NCI-H1105 (cell line): ENCODE measurements at regions not wholly inside any gene's neighbourhood (a gene's known extent, or its start where the extent isn't known, plus 50 kb on each side); places are given as distances from the start of the nearest gene placed in this dataset.

Experiments
- DNase-seq: peaks from one replicate; lab custom pipeline; 2025; lab: John Stamatoyannopoulos, UW

DNA sequence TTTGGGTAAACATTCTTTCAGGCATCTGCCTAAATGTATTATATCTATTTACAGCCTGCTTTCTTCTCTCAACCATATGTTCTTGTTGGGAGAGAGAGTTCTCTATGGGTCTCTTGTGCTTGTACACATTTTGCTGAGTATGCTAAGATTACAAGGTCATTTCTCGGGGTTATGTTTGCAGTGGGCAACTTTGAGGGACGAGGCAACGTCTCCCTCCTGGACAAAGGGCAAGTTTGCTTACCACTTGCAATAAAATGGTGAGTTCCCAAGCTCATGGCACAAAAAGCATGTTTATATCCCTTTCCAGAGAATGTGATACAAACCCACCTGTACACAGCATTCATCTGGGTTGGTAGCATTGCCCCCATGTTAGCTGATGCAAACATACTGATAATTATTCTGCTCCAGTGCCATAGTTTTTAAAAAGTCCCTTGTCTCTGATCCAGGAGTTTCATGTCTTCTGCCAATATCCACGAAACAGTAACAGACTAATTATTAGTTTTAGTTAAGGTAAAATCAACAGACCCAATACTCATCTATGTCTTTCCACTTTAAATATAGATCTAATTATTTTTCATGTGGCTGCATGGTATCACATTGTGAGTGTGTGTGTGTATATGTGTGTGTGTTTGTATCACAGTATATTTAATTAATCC is 84.2 kb upstream of the MAPK4 start:
- no peak for DNase-seq

DNA sequence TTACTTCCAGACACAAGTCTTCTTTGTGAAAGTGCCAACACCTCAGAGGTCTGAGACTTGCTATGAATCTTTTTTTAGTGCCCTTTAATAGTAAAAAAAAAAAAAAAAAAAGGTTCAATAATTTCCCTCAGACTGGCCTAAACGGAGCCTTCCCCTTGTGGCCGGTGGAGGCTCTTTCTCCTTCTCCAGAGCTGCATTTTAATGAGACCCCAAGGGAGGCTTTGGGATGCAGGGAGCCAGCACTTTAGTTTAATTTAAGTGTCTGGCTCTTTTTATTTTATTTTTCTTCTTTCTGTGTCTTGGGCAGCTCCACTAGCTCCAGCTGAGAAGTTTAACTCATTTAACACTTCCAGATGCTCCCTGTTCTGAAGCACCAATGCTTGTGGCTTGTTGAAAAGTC is 67.8 kb upstream of the MAPK4 start:
- DNase-seq, result no peak

DNA sequence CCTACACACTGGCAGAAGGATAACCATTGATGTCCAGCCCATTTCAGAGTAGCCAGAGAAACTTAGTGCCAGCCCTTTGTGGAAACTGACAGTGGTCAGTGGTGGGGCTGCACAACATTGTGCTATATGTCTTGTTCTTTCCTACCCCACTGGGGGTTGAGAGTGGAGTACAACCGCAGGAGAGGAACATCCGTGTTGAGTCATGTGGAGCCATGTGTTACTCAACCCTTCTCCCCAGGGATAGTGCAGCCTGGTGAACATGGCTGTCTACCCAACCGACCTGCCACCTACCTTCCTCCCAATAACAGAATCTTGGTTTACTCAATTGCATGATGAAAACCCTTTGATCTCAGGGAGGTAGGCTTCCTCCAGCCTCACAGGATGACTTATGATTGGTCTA is 65.3 kb upstream of the MAPK4 start:
- no peak for DNase-seq

DNA sequence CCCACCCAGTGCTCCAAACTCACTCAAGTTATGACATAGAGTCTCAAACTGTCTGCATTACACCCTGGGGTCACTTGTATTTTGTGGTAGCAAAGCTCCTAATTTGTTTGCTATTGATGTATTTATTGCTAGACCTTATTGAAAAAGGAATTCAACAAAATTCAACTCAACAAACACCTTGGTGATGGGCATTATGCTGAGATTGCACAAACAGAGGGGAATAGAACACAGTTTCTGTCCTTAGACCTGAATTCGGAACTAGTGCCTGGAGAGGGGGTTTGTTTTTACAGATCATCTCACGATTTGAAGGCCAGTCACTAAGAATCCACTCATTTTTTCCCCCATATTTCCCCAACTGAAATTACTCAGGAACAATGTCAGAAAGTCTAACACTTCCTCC is 53.5 kb upstream of the MAPK4 start:
- DNase-seq, result no peak

DNA sequence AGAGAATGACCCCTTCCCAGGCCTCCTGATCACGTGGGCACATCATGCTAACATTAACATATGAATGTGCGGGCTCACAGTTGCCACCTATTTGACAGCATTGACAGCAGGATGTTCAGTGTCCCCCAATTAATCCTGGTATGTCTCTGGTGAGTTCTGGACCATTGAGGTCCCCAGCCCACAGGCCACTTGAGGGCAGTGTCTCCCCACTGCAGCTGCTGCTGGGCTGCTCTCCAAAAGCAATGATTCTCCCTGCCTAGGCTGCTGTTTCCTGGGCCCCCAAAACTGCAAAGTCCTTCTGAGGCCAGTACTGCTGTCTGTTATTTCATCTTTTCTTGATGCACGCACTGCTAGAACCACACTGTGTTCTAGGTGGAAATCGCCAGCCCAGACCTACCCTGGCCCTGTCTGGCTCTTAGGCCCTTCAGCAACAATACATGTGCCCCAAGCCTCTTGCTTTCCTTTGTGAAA is 52.7 kb upstream of the MAPK4 start:
- peak; percentile 60 for DNase-seq

- DNase-seq, result no peak
Observed at GRCh38 chr18:50508228-50508627, 51.7 kb upstream of the MAPK4 start.

DNA sequence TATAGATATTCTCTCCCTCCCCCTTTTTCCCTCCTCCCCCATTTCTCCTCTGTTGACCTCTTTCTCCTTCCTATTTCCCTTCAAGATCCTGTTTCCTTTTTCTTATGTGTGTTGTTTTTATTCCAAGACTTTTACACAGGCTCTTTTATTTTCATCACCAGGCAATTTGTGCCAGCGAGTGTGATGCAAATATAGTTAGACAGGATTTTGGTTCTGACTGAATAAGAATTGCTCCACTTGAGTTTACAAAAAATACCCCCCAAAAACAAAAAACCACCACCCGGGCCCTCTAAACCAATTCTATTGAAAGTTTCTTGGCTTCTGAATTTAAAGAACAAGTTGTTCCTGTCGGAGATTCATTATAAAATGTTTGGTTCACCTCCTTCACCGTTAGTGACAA is 50.9 kb upstream of the MAPK4 start:
- no peak for DNase-seq
